ENCODE measurements at regions not wholly inside any gene's neighbourhood (a gene's known extent, or its start where the extent isn't known, plus 50 kb on each side); places are given as distances from the start of the nearest gene placed in this dataset.
"Not testable (repeated sequence)": the region's sequence is repeated elsewhere in the genome, so short reads cannot be mapped to it uniquely, and the experiment has no call there.

GRCh38 chr2:175806125-175806490 is 196.0 kb downstream of the LNPK start:
- Histone ChIP-seq H3K4me2 (ENCODE audit: unreplicated experiment) (no peak overlapping the region), H3K4me3 (no peak overlapping the region), H3K27me3 (replicated peaks; ENCODE audit: insufficient read depth) (no peaks in the 10 kb centered on the region), H3K27ac (no peak overlapping the region), H3K79me2 (ENCODE audit: insufficient read depth) (no peaks in the 10 kb centered on the region), H2AFZ (no peak overlapping the region), H3K9me3 (ENCODE audit: low read depth) (no peaks in the 10 kb centered on the region), H3K9me2 (ENCODE audit: insufficient read depth) (no peaks in the 10 kb centered on the region), H4K20me1 (ENCODE audit: insufficient read depth) (no peaks in the 10 kb centered on the region), H3K36me3 (ENCODE audit: low read depth) (no peaks in the 10 kb centered on the region), H3F3A (ENCODE audit: insufficient read depth) (no peaks in the 10 kb centered on the region), H3K9ac (no peak overlapping the region), H3K4me1 (ENCODE audit: insufficient read depth) (peaks cover 10% of the 10 kb centered on the region)
- no peak for DNase-seq
- TF ChIP-seq EZH2 (IDR thresholded peaks at IDR 0.05; ENCODE audit: insufficient read depth, poor library complexity, severe bottlenecking) (no peak), EZH2phosphoT487 (IDR thresholded peaks at IDR 0.05; ENCODE audit: insufficient read depth, low read depth) (no peak)
- in situ Hi-C loops (cut with MboI), result no loop called here
- WGBS, 2 experiments (ENCODE audit: low coverage in 1 of 2, low lambda C conversion rate in 2 of 2, missing lambda C conversion rate in 2 of 2), result 88 to 91% methylated on average over 5 of the region's 5 CpGs

- H3K27ac ChIP-seq, result no peak overlapping the region
- no peaks in the 10 kb centered on the region for H3K9me3 ChIP-seq (ENCODE audit: low read depth)
- H2AFZ ChIP-seq, result no peak overlapping the region
- peaks cover 10% of the 10 kb centered on the region for H3K4me1 ChIP-seq (ENCODE audit: insufficient read depth)
- no peaks in the 10 kb centered on the region for H3K9me2 ChIP-seq (ENCODE audit: insufficient read depth)
- H3K9ac ChIP-seq, result no peak overlapping the region
- WGBS, 2 experiments (ENCODE audit: low coverage in 1 of 2, low lambda C conversion rate in 2 of 2, missing lambda C conversion rate in 2 of 2), result 76 to 77% methylated on average over 5 of the region's 5 CpGs
- H3K4me3 ChIP-seq, result no peak overlapping the region
- TF ChIP-seq EZH2 (IDR thresholded peaks at IDR 0.05; ENCODE audit: insufficient read depth, poor library complexity, severe bottlenecking) (no peak), EZH2phosphoT487 (IDR thresholded peaks at IDR 0.05; ENCODE audit: insufficient read depth, low read depth) (no peak)
- H3K36me3 ChIP-seq (ENCODE audit: low read depth), result no peaks in the 10 kb centered on the region
- in situ Hi-C loops (cut with MboI), result no loop called here
- H3K4me2 ChIP-seq (ENCODE audit: unreplicated experiment), result no peak overlapping the region
- no peaks in the 10 kb centered on the region for H3K27me3 ChIP-seq (replicated peaks; ENCODE audit: insufficient read depth)
- H3K79me2 ChIP-seq (ENCODE audit: insufficient read depth), result no peaks in the 10 kb centered on the region
- H3F3A ChIP-seq (ENCODE audit: insufficient read depth), result no peaks in the 10 kb centered on the region
- no peaks in the 10 kb centered on the region for H4K20me1 ChIP-seq (ENCODE audit: insufficient read depth)
- no peak for DNase-seq
Observed at GRCh38 chr2:175805442-175806124, 196.5 kb downstream of the LNPK start.

- Histone ChIP-seq H3F3A (ENCODE audit: insufficient read depth) (no peaks in the 10 kb centered on the region), H2AFZ (no peak overlapping the region), H3K4me3 (no peak overlapping the region), H3K4me1 (ENCODE audit: insufficient read depth) (peaks cover 10% of the 10 kb centered on the region), H3K4me2 (ENCODE audit: unreplicated experiment) (no peak overlapping the region), H3K79me2 (ENCODE audit: insufficient read depth) (no peaks in the 10 kb centered on the region), H3K36me3 (ENCODE audit: low read depth) (no peaks in the 10 kb centered on the region), H3K9me2 (ENCODE audit: insufficient read depth) (no peaks in the 10 kb centered on the region), H4K20me1 (ENCODE audit: insufficient read depth) (no peaks in the 10 kb centered on the region), H3K9me3 (ENCODE audit: low read depth) (no peaks in the 10 kb centered on the region), H3K9ac (no peak overlapping the region), H3K27ac (no peak overlapping the region), H3K27me3 (replicated peaks; ENCODE audit: insufficient read depth) (no peaks in the 10 kb centered on the region)
- no peak for DNase-seq
- in situ Hi-C loops (cut with MboI), result no loop called here
- TF ChIP-seq EZH2phosphoT487 (IDR thresholded peaks at IDR 0.05; ENCODE audit: insufficient read depth, low read depth), result no peak
- TF ChIP-seq EZH2 (IDR thresholded peaks at IDR 0.05; ENCODE audit: insufficient read depth, poor library complexity, severe bottlenecking), result no peak
- 87 to 93% methylated on average over 5 of the region's 5 CpGs for WGBS, 2 experiments (ENCODE audit: low coverage in 1 of 2, low lambda C conversion rate in 2 of 2, missing lambda C conversion rate in 2 of 2)
Observed at GRCh38 chr2:175804122-175804521, 197.9 kb downstream of the LNPK start.

GRCh38 chr2:175796422-175796821 is 205.6 kb downstream of the LNPK start:
- H3K9me2 ChIP-seq (ENCODE audit: insufficient read depth); H3K27me3 ChIP-seq (replicated peaks; ENCODE audit: insufficient read depth); H3F3A ChIP-seq (ENCODE audit: insufficient read depth); H3K9ac ChIP-seq; in situ Hi-C loops (cut with MboI); H3K4me1 ChIP-seq (ENCODE audit: insufficient read depth); DNase-seq; H3K4me2 ChIP-seq (ENCODE audit: unreplicated experiment); H3K36me3 ChIP-seq (ENCODE audit: low read depth); H3K27ac ChIP-seq; H3K4me3 ChIP-seq; H3K79me2 ChIP-seq (ENCODE audit: insufficient read depth); H4K20me1 ChIP-seq (ENCODE audit: insufficient read depth); H3K9me3 ChIP-seq (ENCODE audit: low read depth); H2AFZ ChIP-seq: not testable (repeated sequence)
- 60 to 63% methylated on average over 2 of the region's 2 CpGs for WGBS, 2 experiments (ENCODE audit: low coverage in 1 of 2, low lambda C conversion rate in 2 of 2, missing lambda C conversion rate in 2 of 2)

GRCh38 chr2:175793648-175794047 is 208.4 kb downstream of the LNPK start:
- H4K20me1 ChIP-seq (ENCODE audit: insufficient read depth), result no peaks in the 10 kb centered on the region
- no peaks in the 10 kb centered on the region for H3K9me2 ChIP-seq (ENCODE audit: insufficient read depth)
- in situ Hi-C loops (cut with MboI), result no loop called here
- 17 to 30% methylated on average over 3 of the region's 3 CpGs for WGBS, 2 experiments (ENCODE audit: low coverage in 1 of 2, low lambda C conversion rate in 2 of 2, missing lambda C conversion rate in 2 of 2)
- no peaks in the 10 kb centered on the region for H3K27me3 ChIP-seq (replicated peaks; ENCODE audit: insufficient read depth)
- H3K4me1 ChIP-seq (ENCODE audit: insufficient read depth), result no peaks in the 10 kb centered on the region
- no peak for TF ChIP-seq EZH2phosphoT487 (IDR thresholded peaks at IDR 0.05; ENCODE audit: insufficient read depth, low read depth)
- TF ChIP-seq EZH2 (IDR thresholded peaks at IDR 0.05; ENCODE audit: insufficient read depth, poor library complexity, severe bottlenecking), result no peak
- H3K4me3 ChIP-seq, result no peak overlapping the region
- no peaks in the 10 kb centered on the region for H3K36me3 ChIP-seq (ENCODE audit: low read depth)
- H3K9me3 ChIP-seq (ENCODE audit: low read depth), result no peaks in the 10 kb centered on the region
- H3K4me2 ChIP-seq (ENCODE audit: unreplicated experiment), result no peak overlapping the region
- no peaks in the 10 kb centered on the region for H3F3A ChIP-seq (ENCODE audit: insufficient read depth)
- H3K79me2 ChIP-seq (ENCODE audit: insufficient read depth), result no peaks in the 10 kb centered on the region
- no peak overlapping the region for H3K27ac ChIP-seq
- no peak overlapping the region for H2AFZ ChIP-seq
- no peak overlapping the region for H3K9ac ChIP-seq
- no peak for DNase-seq

Data from GM23248 (cell line).